ENCODE measurements at regions not wholly inside any gene's neighbourhood (a gene's known extent, or its start where the extent isn't known, plus 50 kb on each side); places are given as distances from the start of the nearest gene placed in this dataset.

DNA sequence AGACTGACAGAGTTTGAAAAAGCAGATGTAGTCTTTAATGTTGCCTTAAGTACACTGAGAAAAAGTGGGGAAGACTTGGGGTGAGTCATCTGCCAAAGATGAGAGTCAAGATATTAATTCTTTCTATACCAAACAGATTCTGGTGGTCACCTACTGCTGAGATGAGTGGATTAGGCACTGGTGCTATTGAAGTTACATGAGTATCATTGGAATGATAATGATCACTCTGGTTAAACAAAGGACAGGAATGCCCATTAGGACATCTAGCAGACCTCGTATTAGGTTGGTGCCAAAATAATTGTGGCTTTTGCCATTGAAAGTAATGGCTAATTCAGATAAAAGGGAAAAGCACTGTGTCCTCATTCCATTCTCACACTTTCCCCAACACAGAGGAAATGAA, 1588.9 kb downstream of the KCNT2 start:
- intact Hi-C loops (cut with micrococcal nuclease) = no loop called here
- peaks cover 2% of the 10 kb centered on the region for H3K9me3 ChIP-seq (replicated peaks; ENCODE audit: control insufficient read depth, insufficient read depth, low read length)
- no peak for DNase-seq (ENCODE audit: low read depth, low spot score)

More for the DNA sequence above, 1588.9 kb downstream of the KCNT2 start:
- BruUV-seq (replicated peaks) = no TSS peak
- H3K27me3 ChIP-seq (ENCODE audit: control insufficient read depth in 2 of 2, insufficient read depth in 2 of 2, low read length in 2 of 2) = no peaks in the 10 kb centered on the region
- no peaks in the 10 kb centered on the region for H3K9me1 ChIP-seq (replicated peaks; ENCODE audit: control insufficient read depth, extremely low read depth, insufficient read depth, low read length)
- TF ChIP-seq EZH2 (IDR thresholded peaks at IDR 0.05; ENCODE audit: borderline replicate concordance, low read depth, low read length, severe bottlenecking) (no peak), JUN (IDR thresholded peaks at IDR 0.05; ENCODE audit: borderline replicate concordance, insufficient read depth, insufficient read length, low read depth) (no peak), POLR2AphosphoS5 (IDR thresholded peaks at IDR 0.05; ENCODE audit: insufficient read depth, low read depth, low read length) (no peak), FOS (IDR thresholded peaks at IDR 0.05; ENCODE audit: borderline replicate concordance, insufficient read depth, low read length) (no peak), GATA2 (IDR thresholded peaks at IDR 0.05; ENCODE audit: insufficient read depth, insufficient read length, low read depth, low read length) (no peak), POLR2A (IDR thresholded peaks at IDR 0.05; ENCODE audit: low read depth, low read length) (no peak), MYC (IDR thresholded peaks at IDR 0.05; ENCODE audit: low read depth, low read length) (no peak)
- TF ChIP-seq, protein P1, sequence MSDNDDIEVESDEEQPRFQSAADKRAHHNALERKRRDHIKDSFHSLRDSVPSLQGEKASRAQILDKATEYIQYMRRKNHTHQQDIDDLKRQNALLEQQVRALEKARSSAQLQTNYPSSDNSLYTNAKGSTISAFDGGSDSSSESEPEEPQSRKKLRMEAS (IDR thresholded peaks at IDR 0.05; ENCODE audit: insufficient read depth, insufficient read length) = no peak
- TF ChIP-seq, protein P2, sequence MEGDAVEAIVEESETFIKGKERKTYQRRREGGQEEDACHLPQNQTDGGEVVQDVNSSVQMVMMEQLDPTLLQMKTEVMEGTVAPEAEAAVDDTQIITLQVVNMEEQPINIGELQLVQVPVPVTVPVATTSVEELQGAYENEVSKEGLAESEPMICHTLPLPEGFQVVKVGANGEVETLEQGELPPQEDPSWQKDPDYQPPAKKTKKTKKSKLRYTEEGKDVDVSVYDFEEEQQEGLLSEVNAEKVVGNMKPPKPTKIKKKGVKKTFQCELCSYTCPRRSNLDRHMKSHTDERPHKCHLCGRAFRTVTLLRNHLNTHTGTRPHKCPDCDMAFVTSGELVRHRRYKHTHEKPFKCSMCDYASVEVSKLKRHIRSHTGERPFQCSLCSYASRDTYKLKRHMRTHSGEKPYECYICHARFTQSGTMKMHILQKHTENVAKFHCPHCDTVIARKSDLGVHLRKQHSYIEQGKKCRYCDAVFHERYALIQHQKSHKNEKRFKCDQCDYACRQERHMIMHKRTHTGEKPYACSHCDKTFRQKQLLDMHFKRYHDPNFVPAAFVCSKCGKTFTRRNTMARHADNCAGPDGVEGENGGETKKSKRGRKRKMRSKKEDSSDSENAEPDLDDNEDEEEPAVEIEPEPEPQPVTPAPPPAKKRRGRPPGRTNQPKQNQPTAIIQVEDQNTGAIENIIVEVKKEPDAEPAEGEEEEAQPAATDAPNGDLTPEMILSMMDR (IDR thresholded peaks at IDR 0.05; ENCODE audit: extremely low read depth in 1 of 2, insufficient read depth in 1 of 2, low read depth in 1 of 2, low read length in 2 of 2) = no peak
- ChIA-PET CTCF (no interaction called here), POLR2A (no interaction called here)
- no peak overlapping the region for H2AFZ ChIP-seq (ENCODE audit: low read depth, low read length)
- no peak overlapping the region for H3K9ac ChIP-seq (replicated peaks; ENCODE audit: extremely low read depth, insufficient read depth, low read length)
- dilution Hi-C loops (cut with MboI; ENCODE audit: extremely low pct_ligation_motif_present, low sequenced_read_pairs) = no loop called here
- no peak overlapping the region for H3K27ac ChIP-seq (ENCODE audit: insufficient read depth, low read depth, low read length)
- FAIRE-seq = no peak
- H3K4me1 ChIP-seq (ENCODE audit: control insufficient read depth, extremely low read depth, insufficient read depth, low read length) = no peaks in the 10 kb centered on the region
- no peaks in the 10 kb centered on the region for H4K20me1 ChIP-seq (replicated peaks; ENCODE audit: control insufficient read depth, extremely low read depth, insufficient read depth, low read length)
- no peak overlapping the region for H3K4me2 ChIP-seq (ENCODE audit: insufficient read depth, low read length)
- no peak overlapping the region for H3K4me3 ChIP-seq (replicated peaks in 1 of 3; ENCODE audit: insufficient read depth in 1 of 3, low read depth in 1 of 3, low read length in 3 of 3)
- H3K36me3 ChIP-seq (ENCODE audit: control insufficient read depth in 2 of 2, extremely low read depth in 1 of 2, insufficient read depth in 2 of 2, low read length in 2 of 2) = no peaks in the 10 kb centered on the region
- no peaks in the 10 kb centered on the region for H3K79me2 ChIP-seq (ENCODE audit: control insufficient read depth, insufficient read depth, low read length)
